DMS 273 treated with DMSO at 0.1 percent for 48 hours (cell line): ENCODE measurements at regions not wholly inside any gene's neighbourhood (a gene's known extent, or its start where the extent isn't known, plus 50 kb on each side); places are given as distances from the start of the nearest gene placed in this dataset.

ENCODE experiments used
- DNase-seq: peaks from one replicate; lab custom pipeline; 2025; lab: John Stamatoyannopoulos, UW

GRCh38 chr18:77517901-77518300 lies 268.3 kb downstream of the GALR1 start:
- DNase-seq: no peak

- no peak for DNase-seq
Measured at GRCh38 chr18:77520767-77521166, 271.1 kb downstream of the GALR1 start.

- DNase-seq: no peak
Measured at GRCh38 chr18:77522051-77522675, 272.5 kb downstream of the GALR1 start.

- no peak for DNase-seq
Measured at GRCh38 chr18:77524909-77525308, 275.3 kb downstream of the GALR1 start.

- DNase-seq: no peak
Measured at GRCh38 chr18:77526962-77527361, 277.3 kb downstream of the GALR1 start.

GRCh38 chr18:77528872-77529271 lies 279.2 kb downstream of the GALR1 start:
- DNase-seq: no peak

- DNase-seq: no peak
Measured at GRCh38 chr18:77529492-77530176, 280.0 kb downstream of the GALR1 start.

GRCh38 chr18:77530732-77531131 lies 281.1 kb downstream of the GALR1 start:
- no peak for DNase-seq

GRCh38 chr18:77539860-77540259 lies 290.2 kb downstream of the GALR1 start:
- no peak for DNase-seq

GRCh38 chr18:77544792-77545191 lies 295.1 kb downstream of the GALR1 start:
- no peak for DNase-seq

GRCh38 chr18:77547757-77548156 lies 298.1 kb downstream of the GALR1 start:
- no peak for DNase-seq

- DNase-seq: no peak
Measured at GRCh38 chr18:77548790-77549420, 299.3 kb downstream of the GALR1 start.

GRCh38 chr18:77550625-77551024 lies 301.0 kb downstream of the GALR1 start:
- no peak for DNase-seq

- no peak for DNase-seq
Measured at GRCh38 chr18:77551055-77551454, 301.4 kb downstream of the GALR1 start.

- DNase-seq: no peak
Measured at GRCh38 chr18:77552945-77553344, 303.3 kb downstream of the GALR1 start.

GRCh38 chr18:77554061-77554460 lies 304.4 kb downstream of the GALR1 start:
- DNase-seq: no peak

- no peak for DNase-seq
Measured at GRCh38 chr18:77557046-77557587, 307.5 kb downstream of the GALR1 start.

- no peak for DNase-seq
Measured at GRCh38 chr18:77559274-77559910, 309.7 kb downstream of the GALR1 start.

- DNase-seq: no peak
Measured at GRCh38 chr18:77560341-77560992, 310.8 kb downstream of the GALR1 start.

GRCh38 chr18:77566604-77567003 lies 317.0 kb downstream of the GALR1 start:
- no peak for DNase-seq

- DNase-seq: no peak
Measured at GRCh38 chr18:77567205-77567604, 317.6 kb downstream of the GALR1 start.

- no peak for DNase-seq
Measured at GRCh38 chr18:77571743-77572142, 322.1 kb downstream of the GALR1 start.
